Left lung (tissue), 4 donors: ENCODE measurements at regions not wholly inside any gene's neighbourhood (a gene's known extent, or its start where the extent isn't known, plus 50 kb on each side); places are given as distances from the start of the nearest gene placed in this dataset.
"Not testable (repeated sequence)": the region's sequence is repeated elsewhere in the genome, so short reads cannot be mapped to it uniquely, and the experiment has no call there.

Experiments
- ATAC-seq: fragments of 200-7000 bp; cut with Tn5 transposase; one replicate; pipeline ENCODE4 v1.9.1; 2020; ENCODE audit warnings: moderate library complexity
- DNase-seq, 4 donors: peaks; one replicate each; pipeline ENCODE4 v3.0.0-alpha.2; 2013 to 2020
- H3K27ac ChIP-seq, 2 donors: fragments of 200-600 bp; sonication (generic) in 1 of 2; one replicate each; pipeline versions ENCODE4 v1.5.0 to v1.8.0; 2020 to 2021
- H3K27me3 ChIP-seq, 2 donors: fragments of 200-600 bp; sonication (generic) in 1 of 2; one replicate each; pipeline versions ENCODE4 v1.5.0 to v1.8.0; 2020 to 2021
- H3K36me3 ChIP-seq, 2 donors: fragments of 200-600 bp; sonication (generic) in 1 of 2; one replicate each; pipeline versions ENCODE4 v1.5.0 to v1.8.0; 2020 to 2021
- H3K4me1 ChIP-seq, 2 donors: fragments of 200-600 bp; one replicate each; pipeline ENCODE4 v1.8.0; 2021
- H3K4me3 ChIP-seq, 2 donors: fragments of 200-600 bp; sonication (generic) in 1 of 2; one replicate each; pipeline versions ENCODE4 v1.5.0 to v1.8.0; 2020 to 2021; ENCODE audit warnings: mild to moderate bottlenecking in 1 of 2
- H3K9me3 ChIP-seq, 2 donors: fragments of 200-600 bp; sonication (generic) in 1 of 2; one replicate each; pipeline versions ENCODE4 v1.5.0 to v1.8.0; 2020 to 2021
- intact Hi-C, 2 donors: fragments of 100-400 bp; cut with DNase I; formaldehyde crosslinking; loops; one replicate each; pipeline versions ENCODE4 v1.11.2 to v1.14.2; 2022
- TF ChIP-seq, protein P1 (sequence below), 2 donors: fragments of 200-600 bp; sonication (generic) in 1 of 2; IDR thresholded peaks; one replicate each; pipeline versions ENCODE4 v1.5.0 to v1.8.0; 2021; ENCODE audit warnings: antibody characterized with exemption in 2 of 2
- donor health status: DM: no; HTN: yes; CAD: no.
- donor health status: DM: no; HTN: no; CAD: no.

DNA sequence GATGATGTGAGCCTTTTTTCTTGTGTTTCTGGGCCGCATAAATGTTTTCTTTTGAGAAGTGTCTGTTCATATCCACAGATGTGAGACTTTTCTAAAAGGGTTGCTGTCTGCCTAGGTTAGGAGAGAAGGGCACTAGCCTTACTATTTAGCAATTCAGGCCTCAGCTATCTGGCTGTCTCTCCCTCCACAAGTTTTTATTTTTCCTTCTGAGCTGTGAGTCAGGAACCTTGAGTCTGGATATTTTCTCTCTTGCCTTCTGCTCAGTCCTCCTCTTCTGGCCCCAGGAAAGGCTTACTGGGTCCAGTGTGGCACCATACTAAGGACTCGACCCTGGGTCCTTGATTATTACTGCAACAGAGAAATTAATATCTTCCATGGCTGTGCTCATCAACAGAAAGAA lies 187.6 kb downstream of the CSNK1G3 start:
- H3K4me1 ChIP-seq: no peaks in the 10 kb centered on the region
- DNase-seq (no peak), ATAC-seq (no peak)
- H3K4me3 ChIP-seq: no peak overlapping the region
- peaks cover 0 to 2% of the 10 kb centered on the region in 2 donors for H3K9me3 ChIP-seq
- no peaks in the 10 kb centered on the region for H3K36me3 ChIP-seq
- no peaks in the 10 kb centered on the region for H3K27me3 ChIP-seq
- TF ChIP-seq, protein P1, sequence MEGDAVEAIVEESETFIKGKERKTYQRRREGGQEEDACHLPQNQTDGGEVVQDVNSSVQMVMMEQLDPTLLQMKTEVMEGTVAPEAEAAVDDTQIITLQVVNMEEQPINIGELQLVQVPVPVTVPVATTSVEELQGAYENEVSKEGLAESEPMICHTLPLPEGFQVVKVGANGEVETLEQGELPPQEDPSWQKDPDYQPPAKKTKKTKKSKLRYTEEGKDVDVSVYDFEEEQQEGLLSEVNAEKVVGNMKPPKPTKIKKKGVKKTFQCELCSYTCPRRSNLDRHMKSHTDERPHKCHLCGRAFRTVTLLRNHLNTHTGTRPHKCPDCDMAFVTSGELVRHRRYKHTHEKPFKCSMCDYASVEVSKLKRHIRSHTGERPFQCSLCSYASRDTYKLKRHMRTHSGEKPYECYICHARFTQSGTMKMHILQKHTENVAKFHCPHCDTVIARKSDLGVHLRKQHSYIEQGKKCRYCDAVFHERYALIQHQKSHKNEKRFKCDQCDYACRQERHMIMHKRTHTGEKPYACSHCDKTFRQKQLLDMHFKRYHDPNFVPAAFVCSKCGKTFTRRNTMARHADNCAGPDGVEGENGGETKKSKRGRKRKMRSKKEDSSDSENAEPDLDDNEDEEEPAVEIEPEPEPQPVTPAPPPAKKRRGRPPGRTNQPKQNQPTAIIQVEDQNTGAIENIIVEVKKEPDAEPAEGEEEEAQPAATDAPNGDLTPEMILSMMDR (IDR thresholded peaks at IDR 0.05): no peak
- peak overlapping the region; percentile 50 to 53 for H3K27ac ChIP-seq
- intact Hi-C loops: no loop called here

DNA sequence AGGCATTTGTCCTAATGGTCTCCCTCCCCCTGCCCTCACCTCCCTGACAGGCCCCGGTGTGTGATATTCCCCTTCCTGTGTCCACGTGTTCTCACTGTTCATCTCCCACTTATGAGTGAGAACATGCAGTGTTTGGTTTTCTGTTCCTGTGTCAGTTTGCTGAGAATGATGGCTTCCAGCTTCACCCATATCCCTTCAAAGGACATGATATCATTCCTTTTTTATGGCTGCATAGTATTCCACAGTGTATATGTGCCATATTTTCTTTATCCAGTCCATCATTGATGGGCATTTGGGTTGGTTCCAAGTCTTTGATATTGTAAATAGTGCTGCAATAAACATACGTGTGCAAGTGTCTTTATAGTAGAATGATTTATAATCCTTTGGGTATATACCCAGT lies 187.0 kb downstream of the CSNK1G3 start:
- H3K4me1 ChIP-seq, H3K9me3 ChIP-seq, H3K27ac ChIP-seq, DNase-seq, H3K4me3 ChIP-seq, H3K36me3 ChIP-seq, intact Hi-C loops, H3K27me3 ChIP-seq, ATAC-seq: not testable (repeated sequence)

DNA sequence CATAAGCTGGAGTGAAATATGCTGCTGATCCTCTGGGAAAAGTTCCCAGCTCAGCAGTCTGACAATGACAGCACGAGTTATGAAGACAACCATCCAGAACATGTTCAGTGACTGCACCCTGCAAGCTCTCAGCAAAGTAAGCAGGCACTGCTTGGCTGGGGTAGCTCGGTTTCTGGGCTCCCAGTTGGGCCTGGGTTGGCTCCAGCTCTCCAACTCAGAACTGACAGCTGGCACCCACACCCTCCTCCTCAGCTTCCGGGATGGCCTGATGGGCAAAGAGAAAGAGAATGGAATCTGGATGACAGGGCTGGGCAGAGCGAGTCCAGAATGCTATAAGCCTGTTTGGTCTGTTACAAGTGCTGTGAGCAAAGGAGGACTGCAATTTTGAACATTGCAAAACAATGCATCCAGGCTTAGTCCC lies 185.0 kb downstream of the CSNK1G3 start:
- intact Hi-C loops: no loop called here
- DNase-seq: no peak
- Histone ChIP-seq H3K9me3 (peaks cover 0 to 2% of the 10 kb centered on the region in 2 donors), H3K27ac (no peak overlapping the region), H3K36me3 (no peaks in the 10 kb centered on the region), H3K4me3 (no peak overlapping the region), H3K27me3 (no peaks in the 10 kb centered on the region), H3K4me1 (no peaks in the 10 kb centered on the region)
- TF ChIP-seq, protein P1 (IDR thresholded peaks at IDR 0.05): no peak
- no peak for ATAC-seq

DNA sequence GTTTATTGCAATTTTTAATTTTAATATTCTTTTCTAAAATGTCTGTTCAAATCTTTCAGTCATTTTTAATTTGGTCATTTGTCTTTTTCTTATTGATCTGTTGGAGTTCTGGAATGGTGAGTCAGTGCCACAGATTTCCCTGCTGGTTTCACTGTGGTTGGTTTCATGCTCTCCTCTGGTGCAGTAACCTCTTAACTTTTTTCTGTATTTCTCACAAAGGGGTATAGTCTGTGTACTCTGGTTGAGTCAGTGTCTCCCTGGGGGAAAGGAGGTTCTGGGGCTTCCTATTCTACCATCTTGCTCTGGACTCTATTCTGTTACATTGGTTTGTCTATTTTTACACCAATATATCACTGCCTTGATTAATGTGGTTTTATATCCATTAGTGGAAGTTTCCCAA lies 178.8 kb downstream of the CSNK1G3 start:
- H3K36me3 ChIP-seq: no peaks in the 10 kb centered on the region
- ATAC-seq: no peak
- intact Hi-C loops: no loop called here

DNA sequence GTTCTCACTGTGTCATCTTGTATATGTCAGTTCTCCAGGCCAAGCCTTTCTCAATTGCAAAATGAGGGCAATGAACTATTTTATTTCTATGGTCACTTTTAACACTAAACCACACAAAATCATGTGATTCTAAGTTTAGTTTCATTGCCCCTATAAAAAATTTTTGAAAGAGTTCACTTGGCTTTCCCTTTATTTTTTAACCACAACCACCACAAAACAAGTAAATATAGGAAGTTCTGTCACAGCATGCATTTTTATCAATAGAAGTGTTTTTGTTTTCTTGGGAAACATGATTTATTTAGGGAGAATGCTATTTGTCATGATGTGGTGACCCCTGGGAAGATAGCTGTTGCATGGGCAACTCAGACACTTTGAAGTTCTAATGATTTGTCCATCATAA lies 169.1 kb downstream of the CSNK1G3 start:
- Histone ChIP-seq H3K9me3 (peaks cover 6 to 31% of the 10 kb centered on the region in 2 donors), H3K4me3 (no peak overlapping the region), H3K36me3 (no peaks in the 10 kb centered on the region), H3K4me1 (no peaks in the 10 kb centered on the region), H3K27me3 (no peaks in the 10 kb centered on the region), H3K27ac (no peak overlapping the region)
- TF ChIP-seq, protein P1 (IDR thresholded peaks at IDR 0.05): no peak
- ATAC-seq: no peak
- no peak for DNase-seq
- intact Hi-C loops: no loop called here

More for the DNA sequence above, 178.8 kb downstream of the CSNK1G3 start:
- no peak overlapping the region for H3K4me3 ChIP-seq
- H3K9me3 ChIP-seq: peaks cover 0 to 13% of the 10 kb centered on the region in 2 donors
- no peak overlapping the region for H3K27ac ChIP-seq
- no peaks in the 10 kb centered on the region for H3K4me1 ChIP-seq
- no peak for DNase-seq
- TF ChIP-seq, protein P1 (IDR thresholded peaks at IDR 0.05): no peak
- no peaks in the 10 kb centered on the region for H3K27me3 ChIP-seq

DNA sequence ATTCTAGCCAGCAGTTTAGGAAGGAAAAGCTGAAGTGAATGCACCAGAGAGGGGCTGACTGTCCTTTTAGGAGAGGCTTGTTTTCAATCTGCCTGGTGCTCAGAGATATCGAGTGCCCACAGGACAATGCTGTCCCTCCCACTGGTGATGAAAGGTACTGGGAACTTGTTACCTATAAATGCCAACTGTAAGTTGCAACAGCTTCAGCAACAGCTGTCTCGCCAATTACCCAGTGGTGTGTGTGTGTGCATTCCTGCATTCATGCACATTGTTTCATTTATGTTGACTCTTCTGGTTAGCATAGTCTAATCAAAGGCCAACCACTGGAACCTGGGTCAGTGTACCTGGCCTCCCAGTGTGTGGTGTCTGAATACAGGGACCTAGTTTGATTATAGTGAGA lies 161.1 kb downstream of the CSNK1G3 start:
- no peaks in the 10 kb centered on the region for H3K9me3 ChIP-seq
- intact Hi-C loops: no loop called here
- no peaks in the 10 kb centered on the region for H3K27me3 ChIP-seq
- ATAC-seq: no peak
- TF ChIP-seq, protein P1 (IDR thresholded peaks at IDR 0.05): no peak
- H3K4me3 ChIP-seq: no peak overlapping the region
- peak in 1 of 4 donors; percentile 6 for DNase-seq
- H3K4me1 ChIP-seq: peaks cover 0 to 11% of the 10 kb centered on the region in 2 donors
- H3K27ac ChIP-seq: no peak overlapping the region
- H3K36me3 ChIP-seq: no peaks in the 10 kb centered on the region
